Stimulated activated CD8-positive, alpha-beta memory T cell treated with anti-CD3 and anti-CD28 coated beads, Interleukin-2, amount 100 ng/mL, for 48 hours (primary cell): ENCODE measurements at regions not wholly inside any gene's neighbourhood (a gene's known extent, or its start where the extent isn't known, plus 50 kb on each side); places are given as distances from the start of the nearest gene placed in this dataset.
"Not testable (repeated sequence)": the region's sequence is repeated elsewhere in the genome, so short reads cannot be mapped to it uniquely, and the experiment has no call there.

Experiments
- DNase-seq, 2 donors: peaks; one replicate each; pipeline ENCODE4 v3.0.0-alpha.2; 2020; ENCODE audit warnings: low read depth in 2 of 2

DNA sequence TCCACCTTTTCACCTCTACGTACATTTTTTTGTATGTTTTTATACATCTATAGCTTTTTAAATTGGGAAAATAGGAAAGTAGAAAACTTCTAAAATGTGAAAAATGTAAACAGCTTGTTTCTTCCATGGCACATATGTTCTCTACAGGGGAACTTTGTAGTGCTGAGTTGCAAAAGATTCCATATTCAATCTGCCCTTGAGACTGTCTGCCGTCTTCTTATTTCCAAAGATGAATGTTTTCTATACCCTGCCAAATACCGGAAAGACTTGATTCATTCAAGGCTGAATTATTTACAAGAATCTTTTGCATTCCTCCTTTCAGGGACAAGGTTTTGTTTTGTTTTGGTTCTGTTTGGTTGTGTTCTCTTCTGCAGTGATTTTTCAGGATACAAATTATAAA is 1334.5 kb upstream of the ADGRL4 start:
- no peak for DNase-seq

DNA sequence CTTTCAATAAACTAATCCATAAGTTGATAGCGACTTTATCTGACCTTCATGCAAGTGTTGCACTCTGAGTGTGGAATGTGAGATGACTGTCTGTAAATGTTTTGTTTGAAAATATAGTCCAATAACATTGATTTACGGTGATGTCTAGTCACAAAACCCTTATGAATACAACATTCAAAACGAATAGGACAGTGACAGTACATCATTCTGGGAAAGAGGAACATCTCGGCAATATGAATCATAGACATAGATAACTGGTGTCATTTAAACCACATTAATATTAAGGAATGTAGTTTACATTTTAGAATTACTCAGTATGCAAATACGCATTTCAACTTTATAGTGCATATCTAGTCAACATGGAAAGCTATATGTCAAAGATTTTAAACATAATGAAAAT is 1311.6 kb upstream of the ADGRL4 start:
- no peak for DNase-seq

DNA sequence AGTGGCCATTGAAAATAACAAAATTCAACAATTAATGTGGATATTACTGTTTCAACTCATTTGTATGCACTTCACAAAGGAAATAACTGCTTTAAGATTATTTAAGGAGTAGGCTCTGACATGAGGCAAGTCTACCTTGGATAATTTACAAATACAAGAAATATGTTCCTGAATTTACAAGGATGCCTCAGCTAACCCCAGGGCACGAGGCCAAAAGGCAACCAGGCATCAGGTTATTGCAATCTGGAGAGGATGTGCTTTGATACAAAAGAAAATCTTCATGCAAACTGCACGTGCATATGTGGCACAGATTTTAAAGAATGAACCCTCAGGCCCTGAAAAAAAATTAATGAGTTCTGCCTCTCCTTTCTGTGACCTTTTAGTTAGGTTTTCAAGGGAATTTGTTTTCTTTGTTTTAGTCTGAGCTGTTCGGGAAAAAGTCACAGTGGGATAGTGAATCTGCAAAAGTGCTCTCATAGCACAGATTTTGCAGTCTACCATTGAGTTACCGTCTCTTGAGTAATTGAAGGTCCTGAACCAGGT is 1304.2 kb upstream of the ADGRL4 start:
- DNase-seq: no peak

DNA sequence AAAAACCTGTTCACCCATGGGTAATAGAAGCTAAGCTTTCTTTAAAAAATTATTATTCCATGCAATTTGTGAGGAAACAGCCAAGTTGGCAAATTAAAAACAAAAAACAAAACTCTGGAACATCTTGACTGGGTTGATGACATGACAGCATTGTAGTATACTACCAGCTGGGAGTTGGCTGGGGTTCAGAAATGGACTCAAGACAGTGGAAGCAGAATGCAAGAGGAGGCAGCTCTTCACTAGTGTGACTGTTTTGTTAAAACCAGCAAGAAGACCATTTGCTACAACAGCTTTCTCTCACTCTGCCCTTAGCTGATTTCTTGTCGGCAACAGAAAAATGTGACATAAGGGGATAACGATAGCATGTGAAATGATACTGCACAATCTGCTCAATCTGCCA is 1298.9 kb upstream of the ADGRL4 start:
- DNase-seq: no peak

DNA sequence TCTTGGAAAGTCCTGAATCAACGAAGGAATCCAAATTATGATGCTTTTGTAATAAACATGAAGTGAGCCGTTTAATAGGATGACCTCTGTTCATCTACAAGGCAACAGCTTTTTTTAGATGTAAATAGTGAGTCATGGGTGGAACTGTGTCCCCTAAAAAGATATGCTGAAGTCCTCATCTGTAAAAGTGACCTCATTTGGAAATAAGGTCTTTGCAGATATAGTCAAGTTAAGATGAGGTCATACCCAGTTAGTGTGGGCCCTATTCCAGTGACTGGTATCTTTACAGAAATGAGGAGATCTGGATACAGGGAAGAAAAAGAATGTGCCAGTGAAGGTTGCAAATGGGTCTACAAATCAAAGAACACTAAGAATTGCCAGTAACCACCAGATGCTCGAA is 1287.3 kb upstream of the ADGRL4 start:
- no peak for DNase-seq

DNA sequence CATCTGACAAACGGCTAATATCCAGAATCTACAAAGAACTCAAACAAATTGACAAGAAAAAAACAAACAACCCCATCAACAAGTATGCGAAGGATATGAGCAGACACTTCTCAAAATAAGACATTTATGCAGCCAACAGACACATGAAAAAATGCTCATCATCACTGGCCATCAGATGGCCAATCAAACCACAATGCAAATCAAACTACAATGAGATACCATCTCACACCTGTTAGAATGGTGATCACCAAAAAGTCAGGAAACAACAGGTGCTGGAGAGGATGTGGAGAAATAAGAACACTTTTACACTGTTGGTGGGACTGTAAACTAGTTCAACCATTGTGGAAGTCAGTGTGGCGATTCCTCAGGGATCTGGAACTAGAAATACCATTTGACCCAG is 1282.2 kb upstream of the ADGRL4 start:
- DNase-seq: not testable (repeated sequence)

DNA sequence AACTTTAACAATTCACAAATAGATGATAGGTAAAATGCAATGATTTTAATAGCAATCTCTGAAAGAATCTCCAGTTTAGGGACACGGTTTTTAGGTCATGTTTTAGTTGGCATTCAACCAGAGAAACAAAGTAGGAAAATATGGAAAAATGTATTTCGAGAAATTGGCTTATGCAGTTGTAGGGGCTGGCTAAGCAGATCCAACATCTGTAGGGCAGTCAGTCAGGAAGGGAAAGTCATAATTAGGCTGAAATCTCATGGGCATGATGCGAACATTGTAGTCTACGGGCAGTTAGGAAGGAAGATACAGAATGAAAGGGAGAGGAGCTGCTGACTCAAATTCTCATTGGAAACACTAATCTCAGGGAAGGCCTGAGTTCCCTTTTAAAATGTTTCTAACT is 1276.0 kb upstream of the ADGRL4 start:
- DNase-seq: no peak

DNA sequence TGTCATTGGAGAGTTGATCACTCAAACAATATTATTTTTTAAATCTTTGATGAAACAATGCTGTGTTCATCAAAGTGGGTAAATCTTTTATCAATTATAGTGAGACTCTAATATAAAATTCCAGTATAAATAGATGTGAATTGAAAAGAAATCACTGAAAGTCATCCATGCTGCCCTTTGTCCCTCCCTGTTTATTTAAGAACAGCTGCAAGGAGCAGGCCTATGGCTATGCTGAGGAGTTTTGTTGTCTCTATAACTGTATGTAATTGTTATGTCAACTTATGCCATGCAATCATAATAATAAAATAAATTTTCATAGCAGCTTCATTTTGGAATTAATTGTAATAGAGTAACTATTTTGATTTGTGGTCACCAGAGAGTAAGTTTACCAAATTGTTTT is 1272.4 kb upstream of the ADGRL4 start:
- no peak for DNase-seq

DNA sequence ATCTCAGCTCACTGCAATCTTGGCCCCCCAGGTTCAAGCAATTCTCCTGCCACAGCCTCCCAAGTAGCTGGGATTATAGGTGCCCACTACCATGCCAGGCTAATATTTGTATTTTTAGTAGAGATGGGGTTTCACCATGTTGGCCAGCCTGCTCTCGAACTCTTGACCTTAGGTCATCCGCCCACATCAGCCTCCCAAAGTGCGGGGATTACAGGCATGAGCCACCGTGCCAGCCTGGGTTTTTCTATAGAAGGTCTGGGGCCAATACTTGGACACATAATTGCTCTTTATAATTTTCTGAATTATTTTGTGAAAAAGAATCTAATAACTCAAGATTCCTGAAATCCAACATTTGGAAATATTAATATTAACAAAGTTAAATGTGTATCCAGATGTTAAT is 1267.7 kb upstream of the ADGRL4 start:
- no peak for DNase-seq

DNA sequence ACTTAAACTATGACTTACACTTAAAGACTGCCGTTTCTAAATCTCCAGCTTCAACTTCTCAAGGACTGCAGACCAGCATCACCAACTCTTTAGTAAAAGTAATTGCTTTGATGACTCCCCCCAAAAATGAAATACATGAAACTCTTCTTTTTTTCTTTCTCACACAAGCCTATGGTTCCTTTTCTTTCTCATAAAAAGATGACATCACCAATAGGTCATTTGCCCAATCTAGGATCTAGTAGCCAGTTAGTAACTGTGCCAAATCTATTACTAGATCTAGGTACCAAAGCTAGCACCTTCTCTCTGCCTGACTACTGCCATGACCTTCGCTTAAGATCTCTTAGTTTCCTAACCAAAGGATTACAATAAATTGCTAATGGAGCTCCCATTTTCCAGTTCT is 1266.0 kb upstream of the ADGRL4 start:
- DNase-seq: no peak

DNA sequence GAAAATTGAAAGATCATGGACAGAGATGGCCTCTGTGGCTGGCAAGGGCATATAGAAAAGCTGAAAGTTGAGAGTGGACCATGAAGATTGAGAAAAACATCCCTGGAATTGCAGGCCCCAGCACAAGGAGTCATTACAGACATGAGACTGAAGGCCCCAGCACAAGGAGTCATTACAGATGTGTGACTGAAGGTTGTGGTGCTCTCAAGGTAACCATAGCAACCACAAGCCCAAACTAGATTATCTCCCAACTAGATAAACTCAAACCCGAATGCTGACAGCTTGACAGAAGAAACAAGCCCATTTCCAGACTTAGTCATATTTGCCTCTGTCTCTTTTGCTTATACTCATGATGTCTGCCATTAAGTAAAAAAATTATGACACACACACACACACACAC is 1252.1 kb upstream of the ADGRL4 start:
- no peak for DNase-seq

DNA sequence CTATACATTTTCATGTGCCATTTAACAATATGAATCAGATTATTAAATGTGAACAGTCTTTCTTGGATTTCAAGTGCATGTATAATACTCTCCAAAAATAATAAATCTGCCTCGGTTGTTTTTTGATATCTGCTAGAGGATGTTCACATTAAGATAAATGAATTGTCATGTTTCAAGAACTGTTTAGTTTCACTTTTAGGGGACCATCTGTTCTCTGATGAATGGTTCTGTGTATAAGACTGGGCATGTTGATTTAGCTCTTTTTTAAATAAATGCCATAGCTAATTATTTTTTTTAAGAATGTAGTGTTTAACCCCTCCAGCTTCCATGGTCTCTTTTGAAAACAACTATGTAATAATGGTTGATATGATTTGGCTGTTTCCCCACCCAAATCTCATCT is 1245.1 kb upstream of the ADGRL4 start:
- no peak for DNase-seq

DNA sequence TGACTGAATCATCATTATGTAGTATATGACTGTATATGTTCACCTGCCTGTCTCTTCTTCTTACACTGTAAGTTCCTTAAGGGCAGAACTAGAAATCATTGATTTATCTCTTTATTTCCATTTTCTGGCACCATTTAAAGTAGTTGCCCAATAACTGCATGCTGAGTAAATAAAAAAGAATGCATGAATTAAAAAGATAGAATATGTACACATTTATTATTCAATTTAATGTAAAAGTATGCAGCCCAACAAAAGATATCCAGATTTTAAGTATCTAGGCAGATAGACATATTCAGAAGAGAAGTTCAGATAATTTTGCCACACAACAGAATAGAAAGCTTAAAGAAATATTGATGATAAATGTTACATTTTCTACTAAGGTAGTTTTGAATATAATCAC is 1244.6 kb upstream of the ADGRL4 start:
- no peak for DNase-seq

DNA sequence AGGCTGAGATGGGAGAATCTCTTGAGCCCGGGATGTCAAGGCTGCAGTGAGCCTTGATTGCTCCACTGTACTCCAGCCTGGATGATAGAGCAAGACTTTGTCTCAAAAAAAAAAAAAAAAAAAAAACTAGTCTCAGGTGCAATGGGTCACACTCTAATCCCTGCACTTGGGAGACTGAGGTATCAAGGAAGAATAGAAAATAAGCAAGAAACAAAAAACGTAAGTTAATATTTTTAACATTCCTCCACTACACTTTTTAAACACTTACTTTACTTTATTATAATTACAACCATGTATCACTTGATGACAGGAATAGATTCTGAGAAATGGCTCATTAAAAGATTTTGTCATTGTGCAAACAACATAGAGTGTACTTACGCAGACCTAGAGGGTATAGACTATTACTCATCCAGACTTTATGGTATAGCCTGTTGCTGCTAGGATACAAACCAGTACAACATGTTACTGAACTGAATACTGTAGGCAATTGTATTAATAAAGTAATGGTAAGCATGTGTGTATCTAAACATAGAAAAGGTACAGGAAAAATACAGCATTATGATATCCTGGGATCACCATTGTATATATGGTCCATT is 1244.1 kb upstream of the ADGRL4 start:
- DNase-seq: no peak

DNA sequence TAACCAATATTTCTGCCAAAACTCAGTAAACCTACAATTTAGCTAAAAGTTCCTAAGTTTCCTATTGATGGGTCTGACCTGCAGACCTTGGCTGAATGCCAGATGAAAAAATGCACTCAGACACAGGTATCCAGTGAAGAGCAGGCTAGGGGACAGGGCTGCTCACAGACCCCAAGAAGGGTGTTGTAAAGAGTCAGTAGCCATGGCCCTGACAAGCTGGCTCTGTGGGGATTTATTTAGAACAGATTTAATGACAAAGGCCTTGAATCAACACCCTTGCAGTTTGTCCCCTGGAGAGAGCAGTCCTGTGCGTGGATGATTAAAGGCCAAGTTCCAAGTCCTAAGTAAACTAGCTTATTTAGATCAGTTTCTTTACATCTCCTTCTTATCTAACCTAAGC is 1243.2 kb upstream of the ADGRL4 start:
- DNase-seq: no peak

DNA sequence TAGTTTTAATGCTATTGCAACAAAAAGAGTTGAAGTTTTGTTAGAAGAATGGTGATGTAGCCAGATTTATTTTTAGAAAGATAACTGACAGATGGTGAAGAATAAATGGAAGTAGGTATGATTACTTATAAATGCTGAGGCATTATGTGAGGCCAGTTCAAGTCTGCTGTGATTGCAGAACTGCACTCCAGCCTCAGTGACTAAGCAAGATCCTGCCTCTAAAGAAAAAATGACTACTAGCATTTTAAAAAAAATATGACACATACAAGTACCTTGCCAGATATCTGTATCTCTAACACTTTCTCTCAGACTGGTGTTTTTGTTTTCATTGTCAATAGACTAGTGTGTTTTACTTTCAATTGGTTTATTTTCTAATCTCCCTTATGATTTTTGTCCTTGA is 1242.4 kb upstream of the ADGRL4 start:
- DNase-seq: no peak

DNA sequence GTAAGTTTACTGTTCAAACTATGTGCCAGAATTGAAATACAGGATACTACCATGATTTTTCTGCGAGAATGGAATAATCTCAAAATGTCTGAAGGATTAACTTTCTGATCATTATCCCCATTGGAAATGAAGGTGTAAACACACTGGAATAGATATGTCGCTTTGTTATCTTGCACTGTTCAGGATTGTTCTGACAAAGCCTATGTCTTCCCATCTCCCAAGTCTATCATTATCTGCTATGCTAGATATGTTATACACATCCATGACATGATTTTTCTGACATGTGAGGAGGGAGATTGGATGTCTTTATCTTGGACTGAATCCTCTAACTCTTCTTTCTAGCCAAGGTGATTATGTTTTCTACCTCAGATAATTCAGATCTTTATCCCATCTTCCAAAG is 1239.3 kb upstream of the ADGRL4 start:
- no peak for DNase-seq

DNA sequence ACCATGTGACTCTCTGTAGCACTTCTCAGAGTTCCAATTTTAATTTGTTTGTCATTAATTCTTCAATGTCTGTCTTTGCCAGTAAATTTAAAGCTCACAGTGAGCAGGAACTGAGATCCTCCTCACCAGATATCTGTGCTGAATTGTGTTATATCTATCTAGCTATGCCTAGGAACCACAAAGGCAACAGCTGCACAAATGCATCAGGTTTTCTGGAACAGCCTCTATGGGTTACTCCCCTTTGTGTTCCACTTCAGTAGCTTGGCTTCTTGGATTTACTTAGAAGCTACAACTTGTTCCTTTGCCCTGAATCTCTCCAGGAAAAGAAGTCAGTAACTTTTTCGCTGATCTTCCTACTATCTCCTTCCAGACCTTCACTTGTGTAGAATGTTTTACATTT is 1237.8 kb upstream of the ADGRL4 start:
- no peak for DNase-seq

DNA sequence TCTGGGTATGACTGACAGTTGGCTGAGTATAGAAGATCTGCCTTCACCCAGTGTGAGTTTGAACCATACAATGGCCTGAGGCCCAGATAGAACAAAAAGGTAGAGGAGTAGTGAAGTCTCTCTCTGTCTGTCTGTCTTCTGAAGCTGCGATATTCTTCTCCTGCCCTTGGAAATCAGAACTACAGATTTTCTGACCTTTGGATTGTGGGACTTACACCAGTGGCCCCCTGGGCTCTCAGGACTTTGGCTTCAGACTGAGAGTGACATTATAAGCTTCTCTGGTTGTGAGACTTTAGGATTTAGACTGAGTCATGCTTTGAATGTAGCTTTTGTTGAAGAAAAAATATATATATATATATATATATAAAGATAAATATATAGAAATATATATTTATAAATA is 1235.0 kb upstream of the ADGRL4 start:
- DNase-seq: no peak

DNA sequence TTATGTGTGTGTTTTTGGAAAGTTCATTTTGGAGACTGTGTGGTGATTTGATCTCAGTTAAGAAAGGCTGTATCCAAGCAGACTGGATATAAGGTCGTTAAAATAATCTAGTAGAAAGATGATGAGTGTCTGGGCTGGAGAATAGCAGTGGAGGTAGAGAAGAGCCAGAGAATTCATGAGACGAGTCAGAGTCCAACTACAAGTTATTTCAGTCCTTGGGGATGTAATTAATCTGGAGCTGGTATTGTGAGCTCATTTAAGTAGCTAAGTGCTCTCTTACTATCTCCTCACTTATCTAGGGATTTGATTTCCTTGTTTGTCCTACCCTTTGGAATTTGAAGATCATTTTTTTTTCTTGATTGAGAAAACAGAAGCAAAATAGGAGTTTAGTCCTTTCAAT is 1219.0 kb upstream of the ADGRL4 start:
- no peak for DNase-seq

DNA sequence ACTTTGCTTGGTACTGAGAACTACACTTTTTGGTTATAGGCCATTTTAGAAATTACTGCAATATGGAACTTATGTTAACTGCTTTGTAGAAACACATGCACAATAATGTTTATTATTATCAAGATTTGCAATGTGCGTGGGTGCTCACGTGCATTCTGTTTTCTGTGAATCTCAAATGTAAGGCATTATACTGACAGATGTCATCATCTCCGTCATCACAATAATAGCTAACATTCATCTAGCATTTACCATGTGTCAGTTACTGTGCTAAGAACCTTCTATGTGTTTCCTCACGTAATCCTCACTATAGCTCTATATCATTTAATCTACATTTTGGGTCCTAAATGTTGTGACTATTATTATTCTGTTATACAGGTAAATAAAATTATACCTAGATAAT is 1214.8 kb upstream of the ADGRL4 start:
- no peak for DNase-seq

DNA sequence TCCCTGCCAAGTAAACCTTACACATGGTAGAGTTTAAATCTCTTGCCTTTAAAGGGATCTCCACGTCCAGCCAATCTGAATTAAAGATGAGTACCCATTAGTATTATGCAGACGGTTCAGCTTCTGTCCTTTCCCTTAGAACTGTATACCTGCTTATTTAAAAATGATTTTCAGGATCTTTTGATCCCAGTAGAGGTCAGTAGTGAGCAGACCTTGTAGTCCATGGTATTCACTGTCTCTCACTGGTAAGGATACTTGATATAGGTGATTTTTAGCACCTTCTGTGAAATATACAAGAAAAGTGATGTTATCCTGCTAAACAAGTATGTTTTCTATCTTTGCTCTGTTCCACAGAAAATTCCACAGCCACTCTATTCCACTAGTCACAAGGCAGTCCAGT is 1211.6 kb upstream of the ADGRL4 start:
- no peak for DNase-seq

DNA sequence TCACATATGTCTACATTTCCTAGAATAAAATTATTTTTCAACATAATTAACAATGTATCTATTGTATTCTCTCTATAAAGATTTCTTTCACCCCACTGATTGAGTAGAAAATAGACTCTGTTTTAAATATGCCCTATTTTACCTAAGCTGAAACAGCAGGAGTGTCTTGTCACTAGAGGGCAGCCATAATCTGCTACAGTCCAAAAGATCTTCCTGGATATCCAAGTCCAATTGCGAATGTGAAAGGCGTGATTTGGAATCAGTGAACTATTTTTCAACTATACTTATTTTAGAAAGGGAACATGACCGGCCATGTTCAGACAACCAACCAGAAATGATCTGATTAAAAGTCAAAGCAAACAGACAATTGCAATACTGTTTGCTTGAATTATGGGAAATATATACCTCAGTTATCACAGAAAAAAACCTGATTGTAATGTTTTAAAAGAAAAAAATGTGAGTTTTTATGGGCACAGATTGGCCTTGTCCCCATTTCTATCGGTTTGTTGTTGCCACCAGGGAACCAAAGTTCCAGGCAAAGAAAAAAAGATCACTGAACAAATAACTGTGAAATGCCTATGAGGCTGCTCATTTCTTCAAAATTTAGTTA is 1211.0 kb upstream of the ADGRL4 start:
- DNase-seq: no peak
